Keratinocyte (primary cell): ENCODE measurements at regions not wholly inside any gene's neighbourhood (a gene's known extent, or its start where the extent isn't known, plus 50 kb on each side); places are given as distances from the start of the nearest gene placed in this dataset.

Experiments used
- DNase-seq: peaks from one replicate; pipeline ENCODE4 v3.0.0-alpha.2; 2011; ENCODE audit warnings: low read depth, missing footprints, low spot score
- FAIRE-seq: peaks from 2 replicates; lab custom pipeline; 2011; peaks lifted over from hg19 to GRCh38; lab: Jason Lieb, UNC
- H2AFZ ChIP-seq: 2 replicates; pipeline ENCODE4 v1.6.0; 2012; ENCODE audit warnings: low read length, control low read depth, inconsistent platforms; ENCODE audit not compliant: control insufficient read depth
- H3K27ac ChIP-seq: 2 replicates; pipeline ENCODE4 v1.5.1; 2011; ENCODE audit warnings: low read length; ENCODE audit not compliant: control insufficient read depth, insufficient read depth
- H3K27me3 ChIP-seq: 3 replicates; pipeline ENCODE4 v1.6.0; 2011; ENCODE audit warnings: low read length; ENCODE audit not compliant: control insufficient read depth, insufficient read depth; ENCODE audit errors: extremely low read depth
- H3K36me3 ChIP-seq, 2 experiments: 2 replicates in 1 of 2; 3 replicates in 1 of 2; pipeline ENCODE4 v1.5.1; 2011; ENCODE audit warnings: low read length in 2 of 2, mild to moderate bottlenecking in 1 of 2; ENCODE audit not compliant: control insufficient read depth in 2 of 2, insufficient read depth in 2 of 2; ENCODE audit errors: extremely low read depth in 1 of 2
- H3K4me1 ChIP-seq: 3 replicates; pipeline ENCODE4 v1.5.1; 2011; ENCODE audit warnings: low read length; ENCODE audit not compliant: control insufficient read depth, insufficient read depth; ENCODE audit errors: extremely low read depth
- H3K4me2 ChIP-seq: 3 replicates; pipeline ENCODE4 v1.6.0; 2011; ENCODE audit warnings: low read depth, low read length; ENCODE audit not compliant: control insufficient read depth, insufficient read depth; ENCODE audit errors: extremely low read depth
- H3K4me3 ChIP-seq, 3 experiments: fragments of 200-600 bp in 1 of 3; sonication (generic) in 1 of 3; 2 replicates in 2 of 3; 3 replicates in 1 of 3; pipeline ENCODE4 v1.5.1; 2011 to 2016; ENCODE audit warnings: low read length in 3 of 3, mild to moderate bottlenecking in 3 of 3, control low read depth in 2 of 3, inconsistent platforms in 1 of 3, low read depth in 1 of 3, mixed read lengths in 1 of 3, mixed run types in 1 of 3, moderate library complexity in 1 of 3; ENCODE audit not compliant: control insufficient read depth in 2 of 3, insufficient read depth in 2 of 3; ENCODE audit errors: extremely low read depth in 1 of 3
- H3K79me2 ChIP-seq: 2 replicates; pipeline ENCODE4 v1.6.0; 2012; ENCODE audit warnings: low read length; ENCODE audit not compliant: control insufficient read depth, insufficient read depth
- H3K9ac ChIP-seq: 3 replicates; pipeline ENCODE4 v1.6.0; 2011; ENCODE audit warnings: low read length; ENCODE audit not compliant: control insufficient read depth, insufficient read depth; ENCODE audit errors: extremely low read depth
- H3K9me1 ChIP-seq: 3 replicates; pipeline ENCODE4 v1.6.0; 2011; ENCODE audit warnings: low read length; ENCODE audit not compliant: control insufficient read depth, insufficient read depth; ENCODE audit errors: extremely low read depth
- H3K9me3 ChIP-seq: 2 replicates; pipeline ENCODE4 v1.5.1; 2012; ENCODE audit warnings: low read depth, low read length; ENCODE audit not compliant: control insufficient read depth
- H4K20me1 ChIP-seq: 3 replicates; pipeline ENCODE4 v1.6.0; 2011; ENCODE audit warnings: low read length; ENCODE audit not compliant: control insufficient read depth, insufficient read depth; ENCODE audit errors: extremely low read depth
- EZH2 ChIP-seq: IDR thresholded peaks from one replicate; pipeline ENCODE4 v1.6.1; 2012; ENCODE audit warnings: inconsistent platforms, mild to moderate bottlenecking, low read length, moderate library complexity
- dilution Hi-C: fragments of 300-500 bp; cut with MboI; formaldehyde crosslinking; loops from one replicate; pipeline ENCODE4 v1.7.0; 2020; ENCODE audit warnings: low sequenced_read_pairs; ENCODE audit not compliant: extremely low pct_ligation_motif_present
- TF ChIP-seq, protein P1 (sequence below), 3 experiments: IDR thresholded peaks in 1 of 3; conservative IDR thresholded peaks in 1 of 3; optimal IDR thresholded peaks in 1 of 3; 2 replicates in 2 of 3; 3 replicates in 1 of 3; pipeline versions ENCODE3 to v1.5.1; 2011; ENCODE audit warnings: low read length in 3 of 3, mild to moderate bottlenecking in 3 of 3, moderate library complexity in 2 of 3, control low read depth in 1 of 3, inconsistent platforms in 1 of 3; ENCODE audit not compliant: insufficient read depth in 2 of 3; ENCODE audit errors: extremely low read depth in 1 of 3

DNA sequence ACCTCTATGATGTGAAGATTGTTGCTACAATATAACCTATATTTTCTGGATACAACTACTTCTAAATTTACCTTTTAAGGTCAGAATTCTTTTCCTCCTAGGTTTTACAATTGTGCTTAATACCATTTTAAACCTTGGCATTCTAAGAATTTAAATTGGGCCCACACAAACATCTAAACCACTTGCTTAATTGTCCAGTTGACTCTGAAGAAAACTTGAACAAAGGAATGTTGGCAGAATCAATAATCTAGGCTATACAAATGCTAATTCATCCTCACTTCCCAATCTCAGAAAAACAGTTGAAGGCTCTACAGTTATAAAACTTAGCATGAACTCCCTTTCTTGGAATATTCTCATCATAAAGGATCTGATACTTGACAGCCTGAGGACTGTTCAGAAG is 84.3 kb downstream of the RPRM start:
- Histone ChIP-seq H3K4me3 (no peak overlapping the region), H3K79me2 (no peaks in the 10 kb centered on the region), H3K4me1 (no peaks in the 10 kb centered on the region), H3K27me3 (no peaks in the 10 kb centered on the region), H3K4me2 (no peak overlapping the region), H3K9me1 (no peaks in the 10 kb centered on the region), H4K20me1 (no peaks in the 10 kb centered on the region), H3K36me3 (no peaks in the 10 kb centered on the region), H3K9ac (no peak overlapping the region), H3K27ac (no peak overlapping the region), H3K9me3 (no peaks in the 10 kb centered on the region), H2AFZ (no peak overlapping the region)
- dilution Hi-C loops, result no loop called here
- no peak for TF ChIP-seq EZH2
- TF ChIP-seq, protein P1, sequence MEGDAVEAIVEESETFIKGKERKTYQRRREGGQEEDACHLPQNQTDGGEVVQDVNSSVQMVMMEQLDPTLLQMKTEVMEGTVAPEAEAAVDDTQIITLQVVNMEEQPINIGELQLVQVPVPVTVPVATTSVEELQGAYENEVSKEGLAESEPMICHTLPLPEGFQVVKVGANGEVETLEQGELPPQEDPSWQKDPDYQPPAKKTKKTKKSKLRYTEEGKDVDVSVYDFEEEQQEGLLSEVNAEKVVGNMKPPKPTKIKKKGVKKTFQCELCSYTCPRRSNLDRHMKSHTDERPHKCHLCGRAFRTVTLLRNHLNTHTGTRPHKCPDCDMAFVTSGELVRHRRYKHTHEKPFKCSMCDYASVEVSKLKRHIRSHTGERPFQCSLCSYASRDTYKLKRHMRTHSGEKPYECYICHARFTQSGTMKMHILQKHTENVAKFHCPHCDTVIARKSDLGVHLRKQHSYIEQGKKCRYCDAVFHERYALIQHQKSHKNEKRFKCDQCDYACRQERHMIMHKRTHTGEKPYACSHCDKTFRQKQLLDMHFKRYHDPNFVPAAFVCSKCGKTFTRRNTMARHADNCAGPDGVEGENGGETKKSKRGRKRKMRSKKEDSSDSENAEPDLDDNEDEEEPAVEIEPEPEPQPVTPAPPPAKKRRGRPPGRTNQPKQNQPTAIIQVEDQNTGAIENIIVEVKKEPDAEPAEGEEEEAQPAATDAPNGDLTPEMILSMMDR (optimal IDR thresholded peaks at IDR 0.05 in 1 of 3, IDR thresholded peaks at IDR 0.05 in 1 of 3, conservative IDR thresholded peaks at IDR 0.05 in 1 of 3; ENCODE audit: extremely low read depth in 1 of 3, insufficient read depth in 2 of 3, low read length in 3 of 3), result no peak
- FAIRE-seq, result no peak
- no peak for DNase-seq

DNA sequence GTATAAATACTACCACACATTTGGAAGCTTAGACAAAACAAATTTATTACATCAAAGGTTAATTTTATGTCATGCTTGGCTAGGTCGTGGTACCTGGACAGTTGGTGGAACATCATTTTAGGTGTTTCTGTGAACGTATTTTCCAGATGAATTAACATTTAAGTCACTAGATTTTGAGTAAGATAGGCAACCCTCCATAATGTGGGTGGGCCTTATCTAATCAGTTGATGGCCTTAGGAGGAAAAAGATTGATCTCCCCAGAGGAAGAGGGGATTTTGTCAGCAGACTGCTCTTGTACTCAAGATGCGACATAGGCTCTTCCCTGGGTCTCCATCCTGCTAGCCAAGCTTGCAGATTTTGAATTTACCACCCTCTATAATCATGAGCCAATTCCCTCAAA is 85.0 kb downstream of the RPRM start:
- H3K9me3 ChIP-seq, result no peaks in the 10 kb centered on the region
- dilution Hi-C loops, result no loop called here
- no peak for TF ChIP-seq EZH2
- TF ChIP-seq, protein P1 (optimal IDR thresholded peaks at IDR 0.05 in 1 of 3, IDR thresholded peaks at IDR 0.05 in 1 of 3, conservative IDR thresholded peaks at IDR 0.05 in 1 of 3; ENCODE audit: extremely low read depth in 1 of 3, insufficient read depth in 2 of 3, low read length in 3 of 3), result no peak

More for the DNA sequence above, 85.0 kb downstream of the RPRM start:
- Histone ChIP-seq H3K9ac (no peak overlapping the region), H3K4me1 (no peaks in the 10 kb centered on the region), H3K4me3 (no peak overlapping the region), H3K9me1 (no peaks in the 10 kb centered on the region), H4K20me1 (no peaks in the 10 kb centered on the region), H3K27me3 (no peaks in the 10 kb centered on the region), H2AFZ (no peak overlapping the region), H3K79me2 (no peaks in the 10 kb centered on the region), H3K36me3 (no peaks in the 10 kb centered on the region), H3K4me2 (no peak overlapping the region), H3K27ac (no peak overlapping the region)
- DNase-seq (no peak), FAIRE-seq (no peak)
